Thoracic aorta (tissue), 2 donors: ENCODE measurements at regions not wholly inside any gene's neighbourhood (a gene's known extent, or its start where the extent isn't known, plus 50 kb on each side); places are given as distances from the start of the nearest gene placed in this dataset.

Source experiments
- ATAC-seq: fragments of 150-250 bp; one replicate; pipeline ENCODE4 v1.8.0; 2017; ENCODE audit warnings: low read depth; ENCODE audit not compliant: insufficient number of reproducible peaks, low FRiP score
- DNase-seq: peaks from one replicate; pipeline ENCODE4 v3.0.0-alpha.2; 2020; ENCODE audit warnings: low spot score
- H3K27ac ChIP-seq, 2 donors: fragments of 200-600 bp; sonication (generic); 1 replicate in 1 of 2; 2 replicates in 1 of 2; pipeline ENCODE4 v1.5.1; 2016; ENCODE audit warnings: mild to moderate bottlenecking in 2 of 2, moderate library complexity in 2 of 2
- H3K27me3 ChIP-seq: fragments of 200-600 bp; sonication (generic); replicated peaks from 2 replicates; pipeline ENCODE4 v1.6.0; 2016; ENCODE audit warnings: mild to moderate bottlenecking; ENCODE audit not compliant: insufficient read depth
- H3K36me3 ChIP-seq: fragments of 200-600 bp; sonication (generic); one replicate; pipeline ENCODE4 v1.5.1; 2016
- H3K4me1 ChIP-seq, 2 donors: fragments of 200-600 bp; sonication (generic); 1 replicate in 1 of 2; 2 replicates in 1 of 2; pipeline versions ENCODE4 v1.5.1 to v1.6.0; 2016; ENCODE audit warnings: low read depth in 2 of 2, mild to moderate bottlenecking in 1 of 2; ENCODE audit not compliant: control insufficient read depth in 1 of 2
- H3K4me3 ChIP-seq: fragments of 200-600 bp; sonication (generic); 2 replicates; pipeline ENCODE4 v1.5.1; 2016; ENCODE audit warnings: mild to moderate bottlenecking
- H3K9me3 ChIP-seq: fragments of 200-600 bp; sonication (generic); 2 replicates; pipeline ENCODE4 v1.5.1; 2016
- TF ChIP-seq, protein P1 (sequence below): fragments of 200-600 bp; sonication (generic); IDR thresholded peaks from one replicate; pipeline ENCODE4 v1.5.1; 2019; ENCODE audit warnings: antibody characterized with exemption

DNA sequence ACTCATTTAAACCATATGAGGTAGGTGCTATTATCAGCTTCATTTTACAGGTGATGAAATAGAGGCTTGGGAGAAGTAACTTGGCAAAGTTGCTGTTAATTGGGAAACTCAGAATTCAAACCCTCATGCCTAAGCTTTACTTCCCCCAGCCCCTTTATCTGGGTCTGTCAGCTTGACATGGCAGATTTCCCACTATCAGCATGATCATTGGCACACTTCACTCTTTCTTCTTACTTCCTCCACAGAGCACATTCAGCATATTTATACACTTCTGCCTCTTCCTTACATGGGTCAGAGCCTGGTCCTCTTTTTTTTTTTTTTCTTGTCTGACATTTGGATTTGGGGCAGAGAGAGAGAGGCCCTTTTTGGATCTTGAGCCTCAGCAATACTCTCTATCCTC lies 56.5 kb upstream of the ARX start:
- DNase-seq (no peak), ATAC-seq (no peak)
- no peak overlapping the region for H3K4me3 ChIP-seq
- H3K27me3 ChIP-seq: no peaks in the 10 kb centered on the region
- no peak overlapping the region for H3K27ac ChIP-seq
- no peaks in the 10 kb centered on the region for H3K4me1 ChIP-seq
- TF ChIP-seq, protein P1, sequence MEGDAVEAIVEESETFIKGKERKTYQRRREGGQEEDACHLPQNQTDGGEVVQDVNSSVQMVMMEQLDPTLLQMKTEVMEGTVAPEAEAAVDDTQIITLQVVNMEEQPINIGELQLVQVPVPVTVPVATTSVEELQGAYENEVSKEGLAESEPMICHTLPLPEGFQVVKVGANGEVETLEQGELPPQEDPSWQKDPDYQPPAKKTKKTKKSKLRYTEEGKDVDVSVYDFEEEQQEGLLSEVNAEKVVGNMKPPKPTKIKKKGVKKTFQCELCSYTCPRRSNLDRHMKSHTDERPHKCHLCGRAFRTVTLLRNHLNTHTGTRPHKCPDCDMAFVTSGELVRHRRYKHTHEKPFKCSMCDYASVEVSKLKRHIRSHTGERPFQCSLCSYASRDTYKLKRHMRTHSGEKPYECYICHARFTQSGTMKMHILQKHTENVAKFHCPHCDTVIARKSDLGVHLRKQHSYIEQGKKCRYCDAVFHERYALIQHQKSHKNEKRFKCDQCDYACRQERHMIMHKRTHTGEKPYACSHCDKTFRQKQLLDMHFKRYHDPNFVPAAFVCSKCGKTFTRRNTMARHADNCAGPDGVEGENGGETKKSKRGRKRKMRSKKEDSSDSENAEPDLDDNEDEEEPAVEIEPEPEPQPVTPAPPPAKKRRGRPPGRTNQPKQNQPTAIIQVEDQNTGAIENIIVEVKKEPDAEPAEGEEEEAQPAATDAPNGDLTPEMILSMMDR: no peak
- no peaks in the 10 kb centered on the region for H3K36me3 ChIP-seq
- H3K9me3 ChIP-seq: no peaks in the 10 kb centered on the region

DNA sequence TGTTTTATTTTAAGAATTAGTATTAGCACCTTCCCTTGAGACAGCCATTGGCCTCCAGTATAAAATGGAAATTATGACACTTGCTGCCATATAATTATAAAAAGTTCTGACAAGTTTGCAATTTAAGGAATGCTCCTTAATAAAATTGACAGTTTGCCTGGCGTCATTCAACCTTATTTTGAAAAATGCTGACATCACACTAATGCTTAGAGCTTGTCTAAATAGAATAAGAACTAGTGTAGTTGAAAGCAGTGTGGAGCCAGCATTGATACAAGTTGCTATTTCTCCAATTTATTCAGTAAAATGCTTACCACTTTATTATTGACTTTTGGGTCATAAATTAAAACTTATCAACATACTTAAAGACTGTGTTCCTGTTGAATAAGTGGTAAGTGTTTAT lies 54.3 kb upstream of the ARX start:
- TF ChIP-seq, protein P1: no peak
- no peak overlapping the region for H3K4me3 ChIP-seq
- H3K36me3 ChIP-seq: no peaks in the 10 kb centered on the region
- ATAC-seq (no peak), DNase-seq (no peak)
- no peaks in the 10 kb centered on the region for H3K9me3 ChIP-seq
- H3K27me3 ChIP-seq: no peaks in the 10 kb centered on the region
- H3K27ac ChIP-seq: no peak overlapping the region
- H3K4me1 ChIP-seq: no peaks in the 10 kb centered on the region

DNA sequence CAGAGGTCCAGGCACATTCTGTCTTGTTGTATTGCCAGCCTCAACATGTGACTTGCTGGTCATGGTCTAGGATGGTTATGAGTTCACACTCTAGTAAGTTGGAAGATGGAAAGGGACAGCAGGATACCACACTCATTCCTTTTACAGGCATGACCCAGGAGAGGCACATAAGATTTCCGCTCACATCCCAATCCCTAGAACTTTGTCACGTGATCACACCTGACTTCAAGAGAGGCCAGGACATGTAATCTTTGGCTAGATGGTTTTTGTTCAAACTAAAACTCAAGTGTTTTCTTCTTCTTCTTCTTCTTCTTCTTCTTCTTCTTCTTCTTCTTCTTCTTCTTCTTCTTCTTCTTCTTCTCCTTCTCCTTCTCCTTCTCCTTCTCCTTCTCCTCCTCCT lies 53.4 kb upstream of the ARX start:
- H3K27me3 ChIP-seq: no peaks in the 10 kb centered on the region
- no peaks in the 10 kb centered on the region for H3K4me1 ChIP-seq
- no peak overlapping the region for H3K27ac ChIP-seq
- no peaks in the 10 kb centered on the region for H3K36me3 ChIP-seq
- TF ChIP-seq, protein P1: no peak
- DNase-seq (no peak), ATAC-seq (no peak)
- H3K4me3 ChIP-seq: no peak overlapping the region
- H3K9me3 ChIP-seq: no peaks in the 10 kb centered on the region

DNA sequence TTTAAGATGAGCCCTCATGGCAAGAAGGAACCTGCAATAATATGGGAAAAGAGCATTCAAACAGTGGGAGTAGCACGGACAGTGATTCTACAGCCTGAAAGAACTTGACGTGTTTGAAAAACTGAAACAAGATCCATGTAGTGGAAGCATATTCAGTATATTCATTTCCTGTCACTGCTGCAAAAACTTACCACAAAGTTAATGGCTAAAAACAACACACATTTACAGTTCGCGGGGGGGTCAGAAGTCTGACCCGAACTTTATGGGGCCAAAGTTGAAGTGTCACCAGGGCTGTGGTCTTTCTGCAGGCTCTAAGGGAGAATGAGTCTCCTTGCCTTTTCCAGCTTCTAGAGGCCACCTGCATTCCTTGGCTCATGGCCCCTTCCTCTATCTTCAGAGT lies 52.6 kb upstream of the ARX start:
- Histone ChIP-seq H3K9me3 (no peaks in the 10 kb centered on the region), H3K27me3 (no peaks in the 10 kb centered on the region), H3K36me3 (no peaks in the 10 kb centered on the region), H3K4me1 (no peaks in the 10 kb centered on the region), H3K4me3 (no peak overlapping the region), H3K27ac (no peak overlapping the region)
- ATAC-seq: no peak
- TF ChIP-seq, protein P1: no peak
- no peak for DNase-seq

DNA sequence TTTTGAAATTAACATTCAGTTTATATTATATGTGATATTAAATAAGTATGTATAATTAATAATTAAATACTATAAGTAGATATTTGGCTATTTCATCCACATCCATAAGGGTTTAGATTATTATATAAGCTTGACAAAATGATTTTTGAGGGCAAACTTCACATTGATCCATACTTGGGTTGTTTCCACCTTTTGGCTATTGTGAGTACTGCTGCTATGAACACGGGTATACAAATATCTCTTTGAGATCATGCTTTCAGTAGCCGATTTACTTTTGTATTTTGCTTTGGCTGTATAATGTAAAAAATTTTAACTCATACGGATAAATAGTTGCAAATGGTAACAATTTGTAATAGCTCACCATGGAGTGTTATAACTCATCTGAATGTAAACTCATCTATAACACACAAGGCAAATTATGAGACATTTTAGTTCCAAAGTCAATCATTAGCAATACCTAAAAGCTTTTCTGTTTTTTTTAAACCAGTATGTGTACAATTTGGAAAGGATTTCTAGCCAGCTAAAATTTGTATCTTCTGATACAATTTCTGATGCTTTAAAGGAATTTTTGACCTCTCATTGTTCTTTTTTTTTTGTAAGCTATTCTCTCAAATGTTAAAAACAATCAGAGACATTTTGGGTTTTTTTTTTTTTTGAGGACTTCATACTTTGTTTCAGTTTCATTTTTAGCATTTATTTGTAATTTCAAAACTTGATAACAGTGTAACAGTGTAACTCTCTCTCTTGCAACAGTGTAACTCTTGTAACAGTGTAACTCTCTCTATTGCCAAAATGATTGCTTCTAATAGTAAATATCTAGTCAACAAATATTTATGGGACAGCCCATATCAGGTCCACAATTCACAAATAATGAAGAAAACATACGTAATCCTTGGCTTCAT lies 51.8 kb upstream of the ARX start:
- ATAC-seq: no peak
- DNase-seq: no peak
- Histone ChIP-seq H3K4me3 (no peak overlapping the region), H3K9me3 (no peaks in the 10 kb centered on the region), H3K27ac (no peak overlapping the region), H3K4me1 (no peaks in the 10 kb centered on the region), H3K36me3 (no peaks in the 10 kb centered on the region), H3K27me3 (no peaks in the 10 kb centered on the region)
- TF ChIP-seq, protein P1: no peak
